Parathyroid adenoma (tissue), 2 donors: ENCODE measurements at regions not wholly inside any gene's neighbourhood (a gene's known extent, or its start where the extent isn't known, plus 50 kb on each side); places are given as distances from the start of the nearest gene placed in this dataset.

Experiments used
- H2AFZ ChIP-seq: fragments of 300-600 bp; sonication (generic); one replicate; pipeline ENCODE4 v1.7.0; 2017; ENCODE audit warnings: antibody characterized with exemption, mild to moderate bottlenecking
- H3K27ac ChIP-seq: fragments of 300-600 bp; sonication (generic); one replicate; pipeline ENCODE4 v1.7.0; 2017
- H3K27me3 ChIP-seq: fragments of 300-600 bp; sonication (generic); one replicate; pipeline ENCODE4 v1.7.0; 2017; ENCODE audit warnings: low read length; ENCODE audit not compliant: control insufficient read depth, insufficient read depth
- H3K36me3 ChIP-seq: fragments of 300-600 bp; sonication (generic); one replicate; pipeline ENCODE4 v1.7.0; 2017; ENCODE audit warnings: low read length; ENCODE audit not compliant: control insufficient read depth, insufficient read depth
- H3K4me1 ChIP-seq: fragments of 300-600 bp; sonication (generic); one replicate; pipeline ENCODE4 v1.7.0; 2017; ENCODE audit warnings: control low read depth
- H3K4me2 ChIP-seq: fragments of 300-600 bp; sonication (generic); one replicate; pipeline ENCODE4 v1.7.0; 2017; ENCODE audit warnings: low read length
- H3K4me3 ChIP-seq: fragments of 300-600 bp; sonication (generic); one replicate; pipeline ENCODE4 v1.7.0; 2017; ENCODE audit warnings: low read depth, low read length
- H3K79me2 ChIP-seq: fragments of 300-600 bp; sonication (generic); one replicate; pipeline ENCODE4 v1.7.0; 2017; ENCODE audit warnings: control low read depth
- H3K9ac ChIP-seq: fragments of 300-600 bp; sonication (generic); one replicate; pipeline ENCODE4 v1.7.0; 2017; ENCODE audit warnings: mild to moderate bottlenecking
- H3K9me3 ChIP-seq: fragments of 300-600 bp; sonication (generic); one replicate; pipeline ENCODE4 v1.7.0; 2017; ENCODE audit warnings: low read length; ENCODE audit not compliant: control insufficient read depth
- CTCF ChIP-seq: fragments of 300-600 bp; sonication (generic); IDR thresholded peaks from one replicate; pipeline ENCODE4 v1.7.0; 2017; ENCODE audit warnings: antibody characterized with exemption, mild to moderate bottlenecking
- donor health status: primary hyperparathyroidism.

- Histone ChIP-seq H3K9ac (no peak overlapping the region), H3K4me2 (no peak overlapping the region), H3K79me2 (no peaks in the 10 kb centered on the region), H3K9me3 (no peaks in the 10 kb centered on the region), H2AFZ (no peak overlapping the region), H3K27ac (no peak overlapping the region), H3K27me3 (no peaks in the 10 kb centered on the region), H3K4me1 (no peaks in the 10 kb centered on the region), H3K4me3 (no peak overlapping the region), H3K36me3 (no peaks in the 10 kb centered on the region)
- TF ChIP-seq CTCF = no peak
These were observed 60.9 kb upstream of the TLR3 start for GRCh38 chr4:186008057-186008456.

GRCh38 chr4:186009976-186010375 is 59.0 kb upstream of the TLR3 start:
- no peak for TF ChIP-seq CTCF
- no peak overlapping the region for H3K4me3 ChIP-seq
- no peaks in the 10 kb centered on the region for H3K9me3 ChIP-seq
- H3K27ac ChIP-seq = no peak overlapping the region
- no peaks in the 10 kb centered on the region for H3K79me2 ChIP-seq
- no peaks in the 10 kb centered on the region for H3K36me3 ChIP-seq
- no peaks in the 10 kb centered on the region for H3K4me1 ChIP-seq
- H3K4me2 ChIP-seq = no peak overlapping the region
- H3K9ac ChIP-seq = no peak overlapping the region
- H2AFZ ChIP-seq = no peak overlapping the region
- no peaks in the 10 kb centered on the region for H3K27me3 ChIP-seq

DNA sequence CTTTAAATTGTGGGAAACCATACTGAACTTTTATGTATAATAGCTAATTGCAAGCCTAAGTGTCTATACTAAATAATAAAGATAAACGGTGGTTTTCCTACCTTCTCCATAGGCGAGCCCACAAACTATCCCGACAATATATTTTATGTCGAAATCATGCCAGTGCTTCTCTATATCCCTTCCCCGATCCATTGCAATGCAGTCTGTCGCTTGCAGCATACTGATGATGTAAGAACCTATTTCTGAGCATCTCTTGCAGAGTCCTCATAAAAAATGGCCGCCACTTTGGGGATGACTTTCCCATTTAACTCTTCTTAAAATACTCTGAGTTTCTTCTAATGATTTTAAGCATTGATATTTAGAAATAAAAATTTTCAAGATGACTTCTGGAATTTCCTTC is 58.1 kb upstream of the TLR3 start:
- H3K9me3 ChIP-seq = no peaks in the 10 kb centered on the region
- no peak overlapping the region for H3K9ac ChIP-seq
- H3K27me3 ChIP-seq = no peaks in the 10 kb centered on the region
- H3K4me3 ChIP-seq = no peak overlapping the region
- no peak for TF ChIP-seq CTCF
- no peaks in the 10 kb centered on the region for H3K79me2 ChIP-seq
- H3K36me3 ChIP-seq = no peaks in the 10 kb centered on the region
- H3K27ac ChIP-seq = no peak overlapping the region
- no peak overlapping the region for H3K4me2 ChIP-seq
- no peaks in the 10 kb centered on the region for H3K4me1 ChIP-seq
- H2AFZ ChIP-seq = no peak overlapping the region

GRCh38 chr4:186012071-186012470 is 56.9 kb upstream of the TLR3 start:
- Histone ChIP-seq H3K27ac (no peak overlapping the region), H3K36me3 (no peaks in the 10 kb centered on the region), H3K9ac (no peak overlapping the region), H3K4me1 (no peaks in the 10 kb centered on the region), H2AFZ (no peak overlapping the region), H3K4me3 (no peak overlapping the region), H3K9me3 (no peaks in the 10 kb centered on the region), H3K4me2 (no peak overlapping the region), H3K27me3 (no peaks in the 10 kb centered on the region), H3K79me2 (no peaks in the 10 kb centered on the region)
- no peak for TF ChIP-seq CTCF

DNA sequence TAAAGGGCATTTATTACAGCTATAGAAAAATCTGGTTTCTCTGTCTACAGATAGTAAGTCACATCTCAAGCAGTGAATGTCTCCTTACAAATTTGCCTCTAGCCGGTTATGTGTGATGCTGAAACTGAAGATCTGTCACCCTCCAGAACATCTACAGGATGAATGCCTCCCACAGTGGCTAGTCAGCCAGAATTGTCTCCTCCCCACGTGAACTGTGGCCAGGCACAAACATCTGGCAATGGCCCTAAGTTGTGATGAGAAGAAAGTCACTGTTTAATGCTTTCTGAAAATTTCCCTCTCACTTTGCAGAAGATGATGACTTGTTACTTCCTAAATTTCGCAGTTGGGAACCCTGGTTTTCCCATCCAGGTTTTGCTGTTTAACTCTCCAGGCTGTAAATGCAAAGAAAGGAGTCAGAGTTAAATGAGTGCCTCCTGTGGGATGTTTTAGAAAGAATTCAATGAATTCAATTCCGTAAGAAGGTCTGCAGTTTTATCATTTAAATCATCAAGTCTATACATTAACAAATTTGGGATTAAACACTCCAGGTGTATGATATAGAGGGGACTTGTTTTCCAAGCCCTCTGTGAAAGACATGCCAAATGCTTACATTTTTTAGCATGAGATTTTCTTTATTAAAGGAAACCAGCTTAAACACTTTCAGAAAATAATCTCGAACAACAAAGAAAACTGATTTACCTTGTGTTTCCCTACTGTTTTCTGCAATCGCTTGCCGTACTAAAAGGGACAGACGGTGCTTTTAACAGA is 55.4 kb upstream of the TLR3 start:
- H3K4me3 ChIP-seq = no peak overlapping the region

More for the DNA sequence above, 55.4 kb upstream of the TLR3 start:
- Histone ChIP-seq H3K4me2 (no peak overlapping the region), H3K9ac (no peak overlapping the region), H3K27ac (no peak overlapping the region), H3K9me3 (no peaks in the 10 kb centered on the region), H2AFZ (no peak overlapping the region), H3K36me3 (no peaks in the 10 kb centered on the region), H3K27me3 (no peaks in the 10 kb centered on the region), H3K79me2 (no peaks in the 10 kb centered on the region), H3K4me1 (no peaks in the 10 kb centered on the region)
- TF ChIP-seq CTCF = no peak
